H1 (cell line): ENCODE measurements at regions not wholly inside any gene's neighbourhood (a gene's known extent, or its start where the extent isn't known, plus 50 kb on each side); places are given as distances from the start of the nearest gene placed in this dataset.

Experiments
- CTCF ChIA-PET: fragments of 300-600 bp; sonication (Branson Sonifier 250); formaldehyde crosslinking; loops from one replicate; lab custom pipeline; 2021; ENCODE audit not compliant: partially characterized antibody; lab: Charles Lee
- POLR2A ChIA-PET: fragments of 300-600 bp; sonication (Branson Sonifier 250); formaldehyde crosslinking; loops from one replicate; lab custom pipeline; 2021; ENCODE audit warnings: inconsistent platforms; ENCODE audit not compliant: partially characterized antibody; lab: Charles Lee
- DNase-seq, 2 experiments: peaks; one replicate each; pipeline versions ENCODE4 v3.0.0 to v3.0.0-alpha.2; 2010 to 2022; ENCODE audit warnings: low spot score in 2 of 2, low read depth in 1 of 2, mixed read lengths in 1 of 2
- FAIRE-seq: peaks from 2 replicates; lab custom pipeline; 2011; peaks lifted over from hg19 to GRCh38; lab: Jason Lieb, UNC
- H2AFZ ChIP-seq: 2 replicates; pipeline ENCODE4 v1.8.1; 2012; ENCODE audit warnings: low read length, inconsistent platforms
- H2AK5ac ChIP-seq: 2 replicates; pipeline ENCODE4 v1.6.1; 2013; ENCODE audit warnings: low read depth, low read length
- H2BK120ac ChIP-seq: replicated peaks from 2 replicates; pipeline ENCODE3; 2013; ENCODE audit warnings: low read depth, low read length, inconsistent platforms
- H2BK12ac ChIP-seq: 2 replicates; pipeline ENCODE4 v1.6.1; 2013; ENCODE audit warnings: low read depth, low read length
- H2BK15ac ChIP-seq: 2 replicates; pipeline ENCODE4 v1.6.1; 2013; ENCODE audit warnings: low read length
- H2BK20ac ChIP-seq: 2 replicates; pipeline ENCODE4 v1.6.1; 2013; ENCODE audit warnings: low read length
- H2BK5ac ChIP-seq: 2 replicates; pipeline ENCODE4 v1.6.1; 2013; ENCODE audit warnings: low read depth, low read length
- H3K14ac ChIP-seq: 2 replicates; pipeline ENCODE4 v1.6.1; 2013; ENCODE audit warnings: inconsistent platforms; ENCODE audit not compliant: insufficient read length
- H3K18ac ChIP-seq: 2 replicates; pipeline ENCODE4 v1.6.1; 2013; ENCODE audit warnings: low read length; ENCODE audit errors: extremely low read depth
- H3K23ac ChIP-seq: 2 replicates; pipeline ENCODE4 v1.6.1; 2013; ENCODE audit warnings: inconsistent platforms; ENCODE audit not compliant: insufficient read length
- H3K23me2 ChIP-seq: 2 replicates; pipeline ENCODE4 v1.6.1; 2013; ENCODE audit warnings: low read depth, low read length
- H3K27ac ChIP-seq: 2 replicates; pipeline ENCODE4 v1.6.1; 2011; ENCODE audit warnings: low read depth, low read length, inconsistent platforms
- H3K27me3 ChIP-seq, 4 experiments: replicated peaks in 1 of 4; 1 replicate in 1 of 4; 2 replicates in 3 of 4; pipeline versions ENCODE4 v1.6.1 to v1.8.1; 2011 to 2013; ENCODE audit warnings: low read length in 3 of 4, mild to moderate bottlenecking in 3 of 4, inconsistent platforms in 2 of 4, mixed read lengths in 2 of 4, moderate library complexity in 1 of 4; ENCODE audit not compliant: control insufficient read depth in 3 of 4, insufficient read depth in 3 of 4; ENCODE audit errors: extremely low read depth in 1 of 4
- H3K36me3 ChIP-seq, 4 experiments: 2 replicates each; pipeline versions ENCODE4 v1.6.1 to v1.8.1; 2011 to 2013; ENCODE audit warnings: mild to moderate bottlenecking in 4 of 4, low read length in 3 of 4, moderate library complexity in 2 of 4, control low read depth in 1 of 4, inconsistent platforms in 1 of 4; ENCODE audit not compliant: insufficient read depth in 4 of 4, control insufficient read depth in 2 of 4
- H3K4ac ChIP-seq: replicated peaks from 2 replicates; pipeline ENCODE3; 2013; ENCODE audit warnings: low read length, low read depth, mixed read lengths, inconsistent platforms; ENCODE audit not compliant: insufficient read length
- H3K4me1 ChIP-seq, 4 experiments: replicated peaks in 1 of 4; 1 replicate in 1 of 4; 2 replicates in 3 of 4; pipeline versions ENCODE4 v1.6.1 to v1.8.1; 2011 to 2013; ENCODE audit warnings: low read length in 3 of 4, inconsistent platforms in 2 of 4, mixed read lengths in 1 of 4; ENCODE audit not compliant: insufficient read depth in 4 of 4, control insufficient read depth in 3 of 4
- H3K4me2 ChIP-seq, 2 experiments: 2 replicates each; pipeline versions ENCODE4 v1.6.1 to v1.8.1; 2011 to 2013; ENCODE audit warnings: low read depth in 2 of 2, low read length in 2 of 2, control low read depth in 1 of 2, inconsistent platforms in 1 of 2, mild to moderate bottlenecking in 1 of 2; ENCODE audit not compliant: insufficient read depth in 1 of 2
- H3K4me3 ChIP-seq, 4 experiments: fragments of 200-600, 300-600 bp in 1 of 4; sonication (generic), shearing (Covaris generic), sonication (Bioruptor Twin) in 1 of 4; 2 replicates each; pipeline versions ENCODE4 v1.5.1 to v1.8.1; 2011 to 2016; ENCODE audit warnings: low read length in 4 of 4, low read depth in 3 of 4, control low read depth in 2 of 4, inconsistent platforms in 2 of 4, mild to moderate bottlenecking in 2 of 4, mixed read lengths in 1 of 4, moderate library complexity in 1 of 4; ENCODE audit not compliant: insufficient read depth in 2 of 4; ENCODE audit errors: extremely low read depth in 1 of 4
- H3K56ac ChIP-seq: replicated peaks from 2 replicates; pipeline ENCODE3; 2013; ENCODE audit warnings: low read depth, mild to moderate bottlenecking, mixed read lengths, low read length, inconsistent platforms; ENCODE audit not compliant: insufficient read length
- H3K79me1 ChIP-seq: 2 replicates; pipeline ENCODE4 v1.6.1; 2013; ENCODE audit warnings: low read depth, low read length, control low read depth
- H3K79me2 ChIP-seq, 2 experiments: 2 replicates each; pipeline versions ENCODE4 v1.6.1 to v1.8.1; 2012 to 2013; ENCODE audit warnings: low read length in 2 of 2, mild to moderate bottlenecking in 2 of 2, inconsistent platforms in 1 of 2; ENCODE audit not compliant: insufficient read depth in 2 of 2, control insufficient read depth in 1 of 2
- H3K9ac ChIP-seq, 4 experiments: replicated peaks in 1 of 4; 1 replicate in 1 of 4; 2 replicates in 3 of 4; pipeline versions ENCODE4 v1.6.1 to v1.8.1; 2011 to 2013; ENCODE audit warnings: low read depth in 3 of 4, low read length in 3 of 4, control low read depth in 2 of 4, mild to moderate bottlenecking in 2 of 4, moderate library complexity in 2 of 4, inconsistent platforms in 1 of 4; ENCODE audit errors: extremely low read depth in 1 of 4
- H3K9me3 ChIP-seq, 2 experiments: 2 replicates each; pipeline versions ENCODE4 v1.6.1 to v1.8.1; 2012 to 2013; ENCODE audit warnings: mild to moderate bottlenecking in 2 of 2, moderate library complexity in 2 of 2, control low read depth in 1 of 2, inconsistent platforms in 1 of 2, low read depth in 1 of 2, low read length in 1 of 2, mixed read lengths in 1 of 2; ENCODE audit not compliant: insufficient read depth in 2 of 2
- H4K20me1 ChIP-seq, 2 experiments: replicated peaks in 1 of 2; 2 replicates each; pipeline versions ENCODE3 to v1.8.1; 2011 to 2013; ENCODE audit warnings: inconsistent platforms in 2 of 2, low read length in 2 of 2, mild to moderate bottlenecking in 1 of 2; ENCODE audit not compliant: insufficient read depth in 2 of 2, control insufficient read depth in 1 of 2
- H4K5ac ChIP-seq: 2 replicates; pipeline ENCODE4 v1.6.1; 2013; ENCODE audit warnings: low read length, low read depth, mixed read lengths, inconsistent platforms; ENCODE audit not compliant: insufficient read length
- H4K8ac ChIP-seq: 2 replicates; pipeline ENCODE4 v1.8.0; 2013; ENCODE audit warnings: mild to moderate bottlenecking, moderate library complexity, low read length, inconsistent platforms; ENCODE audit not compliant: insufficient read depth; ENCODE audit errors: extremely low read depth
- H4K91ac ChIP-seq: replicated peaks from 2 replicates; pipeline ENCODE3; 2013; ENCODE audit warnings: low read length, mixed read lengths, inconsistent platforms; ENCODE audit not compliant: insufficient read length
- BACH1 ChIP-seq: IDR thresholded peaks from 2 replicates; pipeline ENCODE4 v1.6.1; 2012; ENCODE audit warnings: low read length, improper control_type of control experiment
- CHD1 ChIP-seq: IDR thresholded peaks from 2 replicates; pipeline ENCODE4 v1.6.1; 2012; ENCODE audit warnings: low read depth, low read length, improper control_type of control experiment
- KDM4A ChIP-seq: IDR thresholded peaks from one replicate; pipeline ENCODE4 v1.7.1; 2012; ENCODE audit warnings: low read depth, mild to moderate bottlenecking, moderate library complexity, low read length, inconsistent platforms; ENCODE audit not compliant: severe bottlenecking
- SP2 ChIP-seq: IDR thresholded peaks from 2 replicates; pipeline ENCODE4 v1.6.1; 2012; ENCODE audit warnings: mild to moderate bottlenecking, low read length, inconsistent platforms
- SP4 ChIP-seq: IDR thresholded peaks from 2 replicates; pipeline ENCODE4 v1.6.1; 2012; ENCODE audit warnings: low read length, inconsistent platforms
- SUZ12 ChIP-seq: fragments of 200-600 bp; sonication (generic); IDR thresholded peaks from 2 replicates; pipeline ENCODE4 v1.6.1; 2012; ENCODE audit warnings: mild to moderate bottlenecking, inconsistent platforms, low read length, moderate library complexity, mixed read lengths
- TEAD4 ChIP-seq: IDR thresholded peaks from 2 replicates; pipeline ENCODE4 v1.6.1; 2012; ENCODE audit warnings: low read depth, low read length, inconsistent platforms, mixed read lengths
- YY1 ChIP-seq: IDR thresholded peaks from 2 replicates; pipeline ENCODE4 v1.6.1; 2011; ENCODE audit warnings: low read depth, mild to moderate bottlenecking, low read length
- TF ChIP-seq, protein P1 (sequence below): IDR thresholded peaks from 2 replicates; pipeline ENCODE4 v1.6.1; 2011; ENCODE audit warnings: low read depth, mild to moderate bottlenecking, low read length; ENCODE audit not compliant: insufficient read depth

DNA sequence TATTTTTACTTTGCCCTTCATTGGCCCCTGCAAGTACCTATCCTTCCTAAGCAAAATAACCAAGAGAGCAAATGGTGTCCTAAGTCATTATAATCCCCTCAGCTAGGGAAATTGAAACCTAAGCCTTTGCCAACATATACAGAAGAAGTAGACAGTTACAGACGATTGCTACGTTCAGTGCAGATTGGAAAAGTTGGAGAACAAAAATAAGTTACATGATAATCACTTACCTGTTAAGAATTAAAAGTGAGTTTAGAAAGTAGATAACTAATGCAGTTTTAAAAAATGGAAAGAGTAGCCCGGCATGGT lies 244.8 kb downstream of the MPDZ start (continued):
- TF ChIP-seq, protein P1, sequence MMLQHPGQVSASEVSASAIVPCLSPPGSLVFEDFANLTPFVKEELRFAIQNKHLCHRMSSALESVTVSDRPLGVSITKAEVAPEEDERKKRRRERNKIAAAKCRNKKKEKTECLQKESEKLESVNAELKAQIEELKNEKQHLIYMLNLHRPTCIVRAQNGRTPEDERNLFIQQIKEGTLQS: no peak

DNA sequence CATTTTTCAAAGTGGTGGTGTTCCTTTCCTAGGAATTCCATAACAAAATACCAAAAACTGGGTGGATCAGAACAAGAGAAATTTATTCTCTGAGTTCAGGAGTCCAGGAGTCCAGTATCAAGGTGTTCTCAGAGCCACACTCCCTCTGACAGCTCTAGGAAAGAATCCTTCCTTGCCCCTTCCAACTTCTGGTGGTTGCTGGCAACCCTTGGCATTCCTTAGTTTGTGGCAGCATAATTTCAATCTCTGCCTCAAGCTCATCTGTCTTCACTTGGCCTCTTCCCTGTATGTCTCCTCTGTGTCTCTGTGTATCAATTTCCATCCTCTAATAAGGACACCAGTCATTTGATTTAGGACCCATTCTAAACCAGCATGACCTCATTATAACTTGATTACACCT lies 243.7 kb downstream of the MPDZ start:
- Histone ChIP-seq H2BK12ac (no peak overlapping the region), H2AK5ac (no peak overlapping the region), H3K4ac (no peak overlapping the region), H4K20me1 (no peaks in the 10 kb centered on the region), H2BK15ac (no peak overlapping the region), H2BK5ac (no peak overlapping the region), H2BK120ac (no peak overlapping the region), H3K4me3 (no peak overlapping the region), H3K27me3 (no peaks in the 10 kb centered on the region), H3K23me2 (no peaks in the 10 kb centered on the region), H3K9ac (no peak overlapping the region), H3K23ac (no peak overlapping the region), H3K14ac (no peak overlapping the region), H2AFZ (no peak overlapping the region), H3K36me3 (no peaks in the 10 kb centered on the region), H3K79me2 (no peaks in the 10 kb centered on the region), H2BK20ac (no peak overlapping the region), H3K79me1 (no peaks in the 10 kb centered on the region), H3K56ac (no peak overlapping the region), H3K9me3 (peaks cover 0 to 5% of the 10 kb centered on the region in 2 experiments; a peak in 2 of 4 replicates), H3K18ac (no peak overlapping the region), H3K27ac (no peak overlapping the region), H3K4me1 (no peaks in the 10 kb centered on the region), H3K4me2 (no peak overlapping the region), H4K5ac (no peak overlapping the region), H4K8ac (no peak overlapping the region), H4K91ac (no peak overlapping the region)
- POLR2A ChIA-PET: no interaction called here
- CTCF ChIA-PET: interaction anchor here (0.6 to 1.4 kb wide), 3 partner anchors 47 to 1068 kb away, joined by 4 to 6 read pairs (median 5); no protein-coding TSS in a partner anchor
- DNase-seq (no peak), FAIRE-seq (no peak)
- TF ChIP-seq, protein P1: no peak
- TF ChIP-seq KDM4A: no peak
- TF ChIP-seq SP4: no peak
- no peak for TF ChIP-seq BACH1
- no peak for TF ChIP-seq SUZ12
- no peak for TF ChIP-seq CHD1
- no peak for TF ChIP-seq YY1
- no peak for TF ChIP-seq TEAD4
- TF ChIP-seq SP2: no peak
